WERI-Rb-1 (cell line): ENCODE measurements at regions not wholly inside any gene's neighbourhood (a gene's known extent, or its start where the extent isn't known, plus 50 kb on each side); places are given as distances from the start of the nearest gene placed in this dataset.

ENCODE experiments used
- DNase-seq: peaks from one replicate; pipeline ENCODE4 v3.0.0-alpha.2; 2020
- H3K27ac ChIP-seq: fragments of 250-450 bp; sonication (Bioruptor Pico); 2 replicates; pipeline ENCODE4 v1.5.1; 2020; ENCODE audit warnings: mild to moderate bottlenecking, moderate library complexity
- H3K27me3 ChIP-seq: fragments of 250-450 bp; sonication (Bioruptor Pico); 2 replicates; pipeline ENCODE4 v1.5.1; 2021; ENCODE audit warnings: mild to moderate bottlenecking, low read depth, moderate library complexity; ENCODE audit not compliant: insufficient read depth, severe bottlenecking
- H3K36me3 ChIP-seq: fragments of 250-450 bp; sonication (Bioruptor Pico); 2 replicates; pipeline ENCODE4 v1.5.1; 2020; ENCODE audit warnings: mild to moderate bottlenecking, moderate library complexity
- H3K4me3 ChIP-seq: 2 replicates; pipeline ENCODE4 v1.5.1; 2011; ENCODE audit warnings: low read depth, mild to moderate bottlenecking, control low read depth, low read length
- H3K9me3 ChIP-seq: fragments of 250-450 bp; sonication (Bioruptor Pico); 2 replicates; pipeline ENCODE4 v1.5.1; 2021; ENCODE audit warnings: mild to moderate bottlenecking, moderate library complexity; ENCODE audit not compliant: severe bottlenecking
- TF ChIP-seq, protein P1 (sequence below): IDR thresholded peaks from 2 replicates; pipeline ENCODE4 v1.5.1; 2011; ENCODE audit warnings: low read depth, mild to moderate bottlenecking, control low read depth, inconsistent platforms, low read length

GRCh38 chr7:32158076-32158475 lies 87.9 kb upstream of the PDE1C start:
- H3K27ac ChIP-seq, result no peak overlapping the region
- no peak for DNase-seq
- TF ChIP-seq, protein P1, sequence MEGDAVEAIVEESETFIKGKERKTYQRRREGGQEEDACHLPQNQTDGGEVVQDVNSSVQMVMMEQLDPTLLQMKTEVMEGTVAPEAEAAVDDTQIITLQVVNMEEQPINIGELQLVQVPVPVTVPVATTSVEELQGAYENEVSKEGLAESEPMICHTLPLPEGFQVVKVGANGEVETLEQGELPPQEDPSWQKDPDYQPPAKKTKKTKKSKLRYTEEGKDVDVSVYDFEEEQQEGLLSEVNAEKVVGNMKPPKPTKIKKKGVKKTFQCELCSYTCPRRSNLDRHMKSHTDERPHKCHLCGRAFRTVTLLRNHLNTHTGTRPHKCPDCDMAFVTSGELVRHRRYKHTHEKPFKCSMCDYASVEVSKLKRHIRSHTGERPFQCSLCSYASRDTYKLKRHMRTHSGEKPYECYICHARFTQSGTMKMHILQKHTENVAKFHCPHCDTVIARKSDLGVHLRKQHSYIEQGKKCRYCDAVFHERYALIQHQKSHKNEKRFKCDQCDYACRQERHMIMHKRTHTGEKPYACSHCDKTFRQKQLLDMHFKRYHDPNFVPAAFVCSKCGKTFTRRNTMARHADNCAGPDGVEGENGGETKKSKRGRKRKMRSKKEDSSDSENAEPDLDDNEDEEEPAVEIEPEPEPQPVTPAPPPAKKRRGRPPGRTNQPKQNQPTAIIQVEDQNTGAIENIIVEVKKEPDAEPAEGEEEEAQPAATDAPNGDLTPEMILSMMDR, result no peak
- H3K36me3 ChIP-seq, result no peaks in the 10 kb centered on the region
- no peaks in the 10 kb centered on the region for H3K27me3 ChIP-seq
- no peak overlapping the region for H3K4me3 ChIP-seq
- no peaks in the 10 kb centered on the region for H3K9me3 ChIP-seq

DNA sequence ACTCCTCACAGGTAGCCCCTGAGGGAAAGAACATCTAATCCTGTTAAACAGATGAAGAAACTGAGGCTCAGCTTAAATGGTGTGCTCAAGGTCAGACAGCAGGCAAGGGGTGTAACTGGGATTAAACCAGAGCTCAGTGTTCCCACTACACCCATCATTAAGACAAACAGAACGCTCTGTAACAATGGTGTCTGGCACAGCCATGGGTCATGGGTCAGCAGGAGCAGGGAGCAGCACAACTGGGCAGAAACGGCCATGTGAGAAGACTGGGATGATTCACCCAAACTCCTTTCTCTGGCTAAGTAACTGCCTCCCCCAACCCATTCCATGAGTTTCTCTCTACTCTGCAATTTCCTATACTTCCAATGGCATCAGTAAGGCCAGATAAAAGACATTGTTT lies 85.5 kb upstream of the PDE1C start:
- no peak overlapping the region for H3K4me3 ChIP-seq
- H3K27me3 ChIP-seq, result no peaks in the 10 kb centered on the region
- H3K36me3 ChIP-seq, result peaks cover 2% of the 10 kb centered on the region
- no peak overlapping the region for H3K27ac ChIP-seq
- DNase-seq, result no peak
- H3K9me3 ChIP-seq, result no peaks in the 10 kb centered on the region
- TF ChIP-seq, protein P1, result no peak

- peaks cover 2% of the 10 kb centered on the region for H3K36me3 ChIP-seq
- TF ChIP-seq, protein P1, result no peak
- H3K27me3 ChIP-seq, result no peaks in the 10 kb centered on the region
- H3K9me3 ChIP-seq, result no peaks in the 10 kb centered on the region
- no peak for DNase-seq
- H3K4me3 ChIP-seq, result no peak overlapping the region
- H3K27ac ChIP-seq, result no peak overlapping the region
These were observed 84.6 kb upstream of the PDE1C start for GRCh38 chr7:32154797-32155196.

- DNase-seq, result no peak
- TF ChIP-seq, protein P1, result no peak
- Histone ChIP-seq H3K4me3 (no peak overlapping the region), H3K27me3 (no peaks in the 10 kb centered on the region), H3K9me3 (no peaks in the 10 kb centered on the region), H3K27ac (no peak overlapping the region), H3K36me3 (peaks cover 2% of the 10 kb centered on the region)
These were observed 82.8 kb upstream of the PDE1C start for GRCh38 chr7:32153006-32153405.

DNA sequence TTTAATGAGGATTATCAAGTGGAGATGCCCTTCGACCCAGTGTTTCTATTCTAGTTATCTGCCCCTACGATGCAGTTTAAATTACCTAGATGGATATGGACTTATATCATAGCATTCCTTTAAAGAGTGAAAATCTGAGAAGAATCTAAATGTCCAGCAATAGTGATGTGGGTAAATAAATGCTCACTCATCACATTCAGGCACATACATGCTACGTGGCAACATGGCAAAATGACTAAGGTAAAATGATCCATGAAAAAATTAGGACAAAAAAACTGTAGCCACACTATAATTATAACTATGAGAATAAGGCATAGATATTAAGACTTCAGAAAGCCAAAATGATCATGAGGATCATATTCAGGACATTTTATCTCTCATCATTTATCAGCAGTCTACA lies 82.4 kb upstream of the PDE1C start:
- Histone ChIP-seq H3K27ac (no peak overlapping the region), H3K4me3 (no peak overlapping the region), H3K36me3 (peaks cover 2% of the 10 kb centered on the region), H3K9me3 (no peaks in the 10 kb centered on the region), H3K27me3 (no peaks in the 10 kb centered on the region)
- TF ChIP-seq, protein P1, result no peak
- DNase-seq, result no peak

- no peak overlapping the region for H3K4me3 ChIP-seq
- H3K27me3 ChIP-seq, result no peaks in the 10 kb centered on the region
- peaks cover 2% of the 10 kb centered on the region for H3K36me3 ChIP-seq
- TF ChIP-seq, protein P1, result no peak
- no peak overlapping the region for H3K27ac ChIP-seq
- peaks cover 9% of the 10 kb centered on the region for H3K9me3 ChIP-seq
- DNase-seq, result no peak
These were observed 80.4 kb upstream of the PDE1C start for GRCh38 chr7:32150589-32150988.
